Chondrocyte (in vitro differentiated cells): ENCODE measurements at regions not wholly inside any gene's neighbourhood (a gene's known extent, or its start where the extent isn't known, plus 50 kb on each side); places are given as distances from the start of the nearest gene placed in this dataset.

Experiments
- DNase-seq: peaks from one replicate; pipeline ENCODE4 v3.0.0; 2021; ENCODE audit warnings: mixed read lengths, low spot score
- H3K27ac Mint-ChIP-seq: one replicate; pipeline ENCODE4 v1.8.0; 2021; ENCODE audit warnings: mild to moderate bottlenecking, moderate library complexity, mixed read lengths; ENCODE audit not compliant: unreplicated experiment
- H3K27me3 Mint-ChIP-seq: 2 replicates; pipeline ENCODE4 v1.8.0; 2021; ENCODE audit warnings: low read depth, mixed read lengths
- H3K36me3 Mint-ChIP-seq: 2 replicates; pipeline ENCODE4 v1.8.0; 2021; ENCODE audit warnings: low read depth, mixed read lengths
- H3K4me1 Mint-ChIP-seq: 2 replicates; pipeline ENCODE4 v1.8.0; 2021; ENCODE audit warnings: low read depth, mild to moderate bottlenecking, mixed read lengths
- H3K4me3 Mint-ChIP-seq: one replicate; pipeline ENCODE4 v1.8.0; 2021; ENCODE audit warnings: mild to moderate bottlenecking, moderate library complexity, mixed read lengths; ENCODE audit not compliant: unreplicated experiment
- H3K9me3 Mint-ChIP-seq: 2 replicates; pipeline ENCODE4 v1.8.0; 2021; ENCODE audit warnings: low read depth, mixed read lengths
- CTCF ChIP-seq: fragments of 200-600 bp; sonication (generic); IDR thresholded peaks from 2 replicates; pipeline ENCODE4 v1.5.0; 2021; ENCODE audit warnings: antibody characterized with exemption, mild to moderate bottlenecking, moderate library complexity

- no peak for DNase-seq
- Mint-ChIP-seq H3K27me3 (peaks cover 7% of the 10 kb centered on the region), H3K9me3 (no peaks in the 10 kb centered on the region), H3K4me3 (no peak overlapping the region), H3K4me1 (peaks cover 30% of the 10 kb centered on the region), H3K36me3 (no peaks in the 10 kb centered on the region), H3K27ac (no peak overlapping the region)
- TF ChIP-seq CTCF, result no peak
Measured at GRCh38 chr9:113654605-113655428, 191.3 kb downstream of the RGS3 start.

- TF ChIP-seq CTCF, result no peak
- Mint-ChIP-seq H3K27me3 (peaks cover 19% of the 10 kb centered on the region), H3K9me3 (no peaks in the 10 kb centered on the region), H3K36me3 (no peaks in the 10 kb centered on the region), H3K4me1 (peaks cover 16% of the 10 kb centered on the region), H3K4me3 (no peak overlapping the region), H3K27ac (no peak overlapping the region)
- DNase-seq, result no peak
Measured at GRCh38 chr9:113656771-113657670, 193.5 kb downstream of the RGS3 start.

- no peak overlapping the region for H3K27ac Mint-ChIP-seq
- no peaks in the 10 kb centered on the region for H3K36me3 Mint-ChIP-seq
- H3K4me3 Mint-ChIP-seq, result no peak overlapping the region
- H3K9me3 Mint-ChIP-seq, result no peaks in the 10 kb centered on the region
- TF ChIP-seq CTCF, result peak; percentile 95
- peaks cover 9% of the 10 kb centered on the region for H3K4me1 Mint-ChIP-seq
- no peak for DNase-seq
- H3K27me3 Mint-ChIP-seq, result peaks cover 19% of the 10 kb centered on the region
Measured at GRCh38 chr9:113657765-113658544, 194.4 kb downstream of the RGS3 start.

GRCh38 chr9:113658545-113658895 lies 195.0 kb downstream of the RGS3 start:
- no peak for DNase-seq
- H3K9me3 Mint-ChIP-seq, result no peaks in the 10 kb centered on the region
- H3K36me3 Mint-ChIP-seq, result no peaks in the 10 kb centered on the region
- TF ChIP-seq CTCF, result no peak
- peaks cover 8% of the 10 kb centered on the region for H3K4me1 Mint-ChIP-seq
- no peak overlapping the region for H3K27ac Mint-ChIP-seq
- H3K27me3 Mint-ChIP-seq, result peaks cover 19% of the 10 kb centered on the region
- no peak overlapping the region for H3K4me3 Mint-ChIP-seq

- peaks cover 21% of the 10 kb centered on the region for H3K27me3 Mint-ChIP-seq
- no peak overlapping the region for H3K27ac Mint-ChIP-seq
- no peaks in the 10 kb centered on the region for H3K9me3 Mint-ChIP-seq
- TF ChIP-seq CTCF, result no peak
- no peak for DNase-seq
- no peaks in the 10 kb centered on the region for H3K36me3 Mint-ChIP-seq
- peaks cover 8% of the 10 kb centered on the region for H3K4me1 Mint-ChIP-seq
- no peak overlapping the region for H3K4me3 Mint-ChIP-seq
Measured at GRCh38 chr9:113659039-113659438, 195.5 kb downstream of the RGS3 start.
